GM21576 (cell line): ENCODE measurements at regions not wholly inside any gene's neighbourhood (a gene's known extent, or its start where the extent isn't known, plus 50 kb on each side); places are given as distances from the start of the nearest gene placed in this dataset.
"Not testable (repeated sequence)": the region's sequence is repeated elsewhere in the genome, so short reads cannot be mapped to it uniquely, and the experiment has no call there.

Experiments used
- ATAC-seq: cut with Tn5 transposase; IDR thresholded peaks from one replicate; pipeline ENCODE4 v1.9.1; 2021; ENCODE audit warnings: mild to moderate bottlenecking, moderate library complexity; ENCODE audit not compliant: unreplicated experiment

DNA sequence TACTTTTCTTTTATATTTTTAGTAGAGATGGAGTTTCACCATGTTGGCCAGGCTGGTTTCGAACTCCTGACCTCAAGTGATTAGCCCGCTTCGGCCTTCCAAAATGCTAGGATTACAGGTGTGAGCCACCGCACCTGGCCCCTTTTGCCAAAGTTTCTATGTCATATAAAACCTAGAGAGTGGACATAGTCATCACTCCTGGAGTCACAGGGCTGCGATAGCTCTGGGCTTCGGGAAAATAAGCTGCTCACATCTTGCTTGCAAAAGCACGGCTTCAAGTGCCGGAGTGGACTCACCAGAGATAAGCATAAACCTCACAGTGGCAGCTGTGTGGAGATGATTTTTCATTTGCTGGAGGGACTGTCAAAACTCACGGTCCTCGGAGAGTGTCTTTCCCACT lies 171.2 kb downstream of the TEX29 start:
- no peak for ATAC-seq

- ATAC-seq: no peak
Observed at GRCh38 chr13:111492341-111492950, 172.0 kb downstream of the TEX29 start.

DNA sequence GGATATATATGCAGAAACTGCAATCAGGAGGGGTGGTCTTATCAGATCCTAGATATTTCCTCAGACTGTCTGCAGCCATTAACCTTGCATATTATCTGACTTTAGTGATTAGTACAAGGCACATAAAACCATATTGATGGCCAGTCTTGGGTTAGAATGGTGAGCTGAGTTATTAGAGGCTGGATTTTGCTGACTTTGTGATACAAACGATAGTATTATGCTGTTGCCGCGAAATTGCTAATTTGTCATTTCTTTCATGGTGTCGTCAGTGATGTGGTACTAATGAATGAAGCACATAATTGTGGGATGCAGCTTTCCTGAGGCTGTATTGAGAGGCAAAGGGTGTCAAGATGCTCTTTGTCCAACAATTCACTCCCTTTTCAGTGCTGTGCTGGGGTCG lies 172.5 kb downstream of the TEX29 start:
- ATAC-seq: no peak

GRCh38 chr13:111493468-111493867 lies 173.0 kb downstream of the TEX29 start:
- no peak for ATAC-seq

DNA sequence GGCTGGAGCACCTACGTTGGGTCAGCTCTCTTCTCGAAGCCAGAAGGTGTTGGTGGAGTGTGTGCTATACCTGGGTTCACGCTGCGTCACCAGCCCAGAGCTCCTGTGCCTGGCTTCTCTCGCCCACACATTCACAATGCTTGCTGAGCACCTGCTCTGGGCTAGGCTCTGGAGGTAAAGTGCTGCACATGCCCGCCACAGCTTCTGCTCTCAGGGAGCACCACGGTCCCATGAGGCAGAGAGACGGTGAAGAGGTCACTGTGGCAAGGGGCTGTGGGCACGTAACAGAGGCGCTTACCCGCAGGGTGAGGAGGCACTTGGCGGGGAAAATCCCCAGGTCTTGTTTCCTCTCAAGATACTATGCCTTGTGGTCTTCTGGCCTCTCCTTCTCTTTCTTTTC lies 174.2 kb downstream of the TEX29 start:
- no peak for ATAC-seq

GRCh38 chr13:111501596-111502535 lies 181.4 kb downstream of the TEX29 start:
- ATAC-seq: not testable (repeated sequence)

DNA sequence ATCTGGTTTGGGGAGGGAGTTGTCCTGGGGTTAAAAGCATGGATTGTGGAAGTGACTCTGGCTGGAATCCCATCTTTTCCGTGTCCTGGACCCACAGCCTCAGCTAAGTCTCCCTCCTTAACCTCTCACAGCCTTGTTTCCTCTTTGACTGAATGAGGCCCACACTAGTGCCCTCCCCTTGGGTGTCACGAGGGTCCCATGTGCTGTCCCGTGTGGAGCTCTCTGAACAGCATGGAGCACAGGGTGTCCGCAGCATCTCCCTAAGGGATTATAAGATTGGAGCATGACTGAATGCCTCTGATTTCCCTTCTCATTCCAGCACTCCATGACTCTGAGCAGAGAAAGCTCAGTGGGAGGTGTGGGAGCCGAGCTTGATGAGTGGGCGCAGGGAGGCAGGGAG lies 182.5 kb downstream of the TEX29 start:
- no peak for ATAC-seq

DNA sequence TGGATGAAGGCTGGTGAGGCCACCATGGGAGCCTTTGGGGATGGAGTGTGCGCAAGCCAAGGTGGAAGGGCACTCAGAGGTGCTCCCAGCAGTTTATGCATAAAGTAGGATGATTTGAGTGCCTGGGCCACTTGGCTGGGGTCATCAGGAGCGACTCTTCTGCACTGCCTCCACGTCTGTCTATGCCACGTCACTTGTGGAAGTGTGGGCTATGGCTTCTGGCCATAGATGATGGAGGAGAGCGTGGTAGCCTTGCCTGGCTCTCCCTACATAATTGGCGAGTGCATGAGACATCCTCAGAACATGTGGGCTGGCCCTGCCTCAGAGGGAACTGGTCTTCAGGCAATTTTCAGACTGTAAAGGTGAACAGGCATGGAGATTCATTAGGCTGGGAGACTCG lies 182.9 kb downstream of the TEX29 start:
- ATAC-seq: no peak

DNA sequence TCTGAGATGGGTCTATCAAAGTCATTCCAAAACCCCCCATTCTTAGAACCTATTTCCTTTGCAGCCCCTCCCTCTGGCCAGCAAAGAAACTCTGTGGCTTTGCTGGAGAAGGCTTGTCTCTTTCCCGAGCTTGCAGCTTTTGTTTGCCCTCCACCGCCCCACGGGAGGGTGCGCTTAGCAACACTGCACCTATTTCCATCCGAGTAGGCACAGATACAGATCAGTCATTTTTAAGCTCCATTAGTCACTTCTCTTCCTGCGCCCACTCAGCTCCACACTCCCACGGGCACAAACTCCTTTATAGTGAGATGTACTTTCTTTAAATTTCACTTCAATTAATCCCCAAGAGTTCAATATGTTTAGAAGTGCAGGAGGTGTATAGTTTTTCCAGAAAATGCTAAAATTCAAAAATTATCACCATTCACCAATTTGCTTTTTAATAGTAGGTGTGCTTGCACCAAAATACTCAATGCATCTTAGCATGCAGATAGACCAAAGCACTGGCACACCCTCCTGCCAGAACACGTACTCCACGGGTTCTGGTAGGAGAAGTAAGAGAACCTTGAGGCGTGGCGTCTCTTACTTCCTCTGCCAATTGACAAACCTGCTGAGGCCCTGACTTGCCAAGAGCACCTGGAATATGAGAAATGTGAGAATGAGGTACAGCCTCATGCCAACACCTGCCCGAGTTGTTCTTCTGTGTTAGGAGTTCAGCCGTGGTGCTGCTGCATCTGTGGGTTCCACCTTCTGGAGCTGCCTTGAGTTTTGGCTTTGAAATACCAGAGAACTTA lies 183.7 kb downstream of the TEX29 start:
- no peak for ATAC-seq

- ATAC-seq: no peak
Observed at GRCh38 chr13:111505175-111505777, 184.8 kb downstream of the TEX29 start.

DNA sequence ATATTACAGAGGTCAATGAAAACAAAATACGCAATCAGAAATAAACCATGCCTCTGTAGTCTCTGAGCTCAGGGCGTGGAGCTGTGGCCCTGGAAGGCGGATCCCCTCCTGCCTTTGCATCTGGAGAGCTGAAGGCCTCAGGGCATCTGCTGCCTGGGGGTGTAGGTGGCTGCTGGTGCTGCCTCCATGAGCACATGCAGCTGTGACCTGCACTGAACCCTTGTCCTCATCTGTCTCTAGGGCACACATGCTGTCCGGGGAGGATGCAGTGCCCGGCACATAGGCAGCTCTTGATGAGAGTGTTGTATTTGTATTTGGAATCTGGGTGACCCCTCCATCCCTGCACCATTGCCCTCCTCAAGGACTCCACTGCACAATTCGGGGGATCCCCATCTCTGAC lies 185.7 kb downstream of the TEX29 start:
- no peak for ATAC-seq

DNA sequence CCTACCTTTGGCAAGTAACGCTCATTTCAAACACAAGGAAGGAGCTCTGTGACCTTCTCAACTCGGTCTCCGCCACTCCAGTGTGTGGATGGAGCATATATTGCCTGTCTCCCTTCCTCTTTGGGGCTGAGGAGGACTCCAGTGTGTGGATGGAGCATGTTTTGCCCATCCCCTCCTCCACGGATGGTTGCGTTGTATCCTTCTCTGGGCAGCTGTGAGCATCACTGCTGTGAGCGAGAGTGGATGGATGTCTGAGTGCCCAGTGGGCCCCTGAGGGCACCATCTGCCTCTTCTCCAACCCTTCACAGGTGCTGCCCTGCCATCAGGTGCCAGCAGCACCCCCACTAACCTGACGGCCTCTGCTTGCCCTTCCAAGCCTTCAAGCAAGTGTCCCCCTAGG lies 186.2 kb downstream of the TEX29 start:
- no peak for ATAC-seq

GRCh38 chr13:111508164-111508870 lies 187.9 kb downstream of the TEX29 start:
- ATAC-seq: no peak

DNA sequence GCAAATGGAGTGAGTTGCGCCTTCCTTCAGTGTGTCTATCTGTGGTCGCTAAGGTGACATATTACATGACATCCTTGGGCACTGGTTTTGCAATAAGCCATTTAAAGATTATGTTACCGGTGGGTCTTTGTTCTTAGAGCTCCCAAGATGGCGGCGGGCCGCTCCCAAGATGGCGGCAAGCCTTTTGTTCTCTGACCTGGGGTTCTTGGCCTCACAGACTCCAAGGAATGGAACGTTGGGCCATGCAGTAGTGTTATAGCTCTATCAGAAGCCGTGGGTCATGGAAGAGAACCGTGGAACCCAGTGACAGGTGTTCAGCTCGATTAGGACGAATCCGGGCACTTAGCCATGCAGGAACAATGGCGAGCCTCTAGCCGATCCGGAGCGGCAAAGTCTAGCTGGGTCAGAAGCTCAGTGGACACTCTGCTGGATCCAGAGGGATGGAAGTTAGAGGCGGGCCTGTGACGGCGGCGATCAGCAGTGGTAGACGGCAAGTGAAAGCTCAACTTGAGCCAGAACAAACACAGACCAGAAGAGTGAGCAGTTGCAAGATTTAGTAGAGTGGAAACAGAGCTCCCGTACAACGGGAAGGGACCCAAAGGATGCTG lies 188.6 kb downstream of the TEX29 start:
- no peak for ATAC-seq

DNA sequence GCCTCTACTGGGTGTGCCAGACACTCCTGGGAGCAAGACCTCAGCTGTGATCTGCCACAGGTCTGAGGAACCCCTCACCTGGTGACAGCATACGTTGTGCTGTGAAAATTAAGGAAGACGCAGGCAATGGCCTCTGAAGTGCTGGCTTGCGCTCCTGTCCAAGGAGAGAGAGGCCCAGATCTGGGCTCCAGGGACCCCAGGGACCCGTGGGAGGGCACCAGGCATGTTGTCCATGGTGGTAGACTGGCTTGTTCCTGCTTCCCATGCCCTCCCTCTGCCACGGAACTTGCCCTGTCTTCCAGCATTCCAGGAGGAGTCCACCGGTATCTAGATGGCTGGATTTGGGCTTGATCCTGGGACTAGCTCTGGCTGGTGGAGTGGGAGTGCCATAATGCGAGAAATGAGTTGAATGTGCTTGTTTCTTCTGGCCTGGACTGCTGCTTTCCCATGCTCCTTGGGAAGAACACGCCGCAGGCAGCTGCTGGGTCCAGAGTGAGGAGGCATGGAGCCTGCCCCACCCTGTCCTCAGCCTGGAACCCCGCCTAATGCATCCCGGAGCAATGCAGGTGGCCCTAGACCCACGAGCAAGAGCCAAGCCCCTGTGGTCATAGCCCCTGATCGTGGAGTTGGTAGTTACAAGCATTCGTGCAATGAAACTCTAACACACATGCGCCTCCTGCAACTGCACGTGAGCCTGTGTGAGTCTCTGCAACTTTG lies 190.2 kb downstream of the TEX29 start:
- no peak for ATAC-seq

DNA sequence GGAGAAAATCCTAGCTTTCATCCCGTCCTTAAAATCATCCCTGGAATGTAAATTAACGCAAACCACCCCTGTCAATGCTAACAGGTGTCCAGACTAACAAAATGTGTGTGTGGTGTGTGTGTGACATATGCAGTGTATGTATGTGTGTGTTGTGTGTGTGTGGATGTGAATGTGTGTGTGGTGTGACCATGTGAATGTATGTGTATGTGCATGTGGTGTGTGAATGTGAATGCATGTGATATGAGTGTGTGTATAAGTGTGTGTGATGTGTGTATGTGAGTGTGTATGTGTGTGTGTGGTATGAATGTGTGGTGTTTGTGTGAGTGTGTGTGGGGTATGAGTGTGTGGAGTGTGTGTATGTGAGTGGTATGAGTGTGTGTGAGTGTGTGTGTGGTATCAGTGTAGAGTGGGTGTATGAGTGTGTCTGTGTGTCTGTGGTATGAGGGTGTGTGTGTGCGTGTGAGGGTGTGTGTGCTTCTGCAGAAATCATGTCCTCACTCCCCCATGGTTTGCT lies 190.8 kb downstream of the TEX29 start:
- ATAC-seq: no peak

DNA sequence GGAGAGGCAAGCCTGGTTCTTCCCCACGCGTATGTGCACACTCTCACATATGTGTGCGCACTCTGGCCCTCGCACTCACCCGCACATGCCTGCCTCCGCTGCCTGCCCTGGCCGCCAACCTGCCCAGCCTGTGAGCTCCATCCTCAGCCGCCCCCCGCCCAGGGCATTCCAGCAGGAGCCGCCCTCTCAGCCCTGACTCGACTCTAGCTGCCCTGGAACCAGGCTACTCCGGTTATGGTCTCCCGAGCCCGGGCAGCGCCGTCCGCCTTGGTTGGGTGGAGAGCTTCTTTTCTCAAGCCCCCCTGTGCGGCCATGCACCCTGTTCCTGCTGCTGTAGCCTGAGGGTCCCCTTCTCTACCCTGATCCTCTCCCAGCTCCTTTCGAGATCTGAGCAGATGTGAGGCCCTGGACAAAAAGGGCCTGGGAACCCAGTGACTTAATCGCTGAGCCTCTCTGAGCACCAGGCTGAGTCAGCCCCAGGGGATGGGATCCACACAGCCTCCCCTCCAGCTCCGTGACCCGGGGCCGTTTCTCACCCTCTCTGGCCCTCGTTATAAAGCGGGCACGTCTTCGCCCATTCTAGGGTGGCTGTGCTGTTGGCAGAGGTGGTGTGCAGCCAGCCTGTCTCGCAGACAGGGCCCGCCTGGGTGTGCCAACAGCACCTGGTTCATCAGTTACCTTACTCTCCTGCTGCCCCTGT lies 191.5 kb downstream of the TEX29 start:
- no peak for ATAC-seq

- ATAC-seq: no peak
Observed at GRCh38 chr13:111512707-111513106, 192.3 kb downstream of the TEX29 start.
